IPS-NIHi7 (cell line): ENCODE measurements at regions not wholly inside any gene's neighbourhood (a gene's known extent, or its start where the extent isn't known, plus 50 kb on each side); places are given as distances from the start of the nearest gene placed in this dataset.
"Not testable (repeated sequence)": the region's sequence is repeated elsewhere in the genome, so short reads cannot be mapped to it uniquely, and the experiment has no call there.

ENCODE experiments used
- DNase-seq: peaks from one replicate; pipeline ENCODE4 v3.0.0; 2012; ENCODE audit warnings: mixed read lengths; ENCODE audit errors: extremely low spot score

DNA sequence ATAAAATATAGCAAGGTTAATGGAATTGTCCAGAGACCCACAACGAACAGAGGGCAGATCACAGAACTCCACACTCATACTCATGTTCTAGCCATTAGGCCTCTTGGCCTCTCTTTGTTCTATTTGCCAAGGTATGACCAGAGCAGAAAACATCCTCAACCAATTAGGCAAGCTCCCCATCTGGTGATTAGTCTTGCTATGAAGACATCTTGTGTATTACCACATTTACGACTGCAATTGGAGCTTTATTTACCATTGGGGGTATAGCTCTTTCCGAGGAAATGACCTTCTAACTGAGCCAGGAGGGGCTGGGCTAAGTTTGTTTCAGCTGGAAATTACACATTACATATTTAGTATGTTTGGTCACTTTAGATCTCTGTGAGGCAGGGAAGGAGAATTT is 593.9 kb downstream of the CD109 start:
- DNase-seq = no peak

GRCh38 chr6:74287932-74288331 is 591.9 kb downstream of the CD109 start:
- DNase-seq = no peak

GRCh38 chr6:74287441-74287840 is 591.4 kb downstream of the CD109 start:
- DNase-seq = no peak

GRCh38 chr6:74284284-74284683 is 588.3 kb downstream of the CD109 start:
- DNase-seq = no peak

GRCh38 chr6:74283532-74283931 is 587.5 kb downstream of the CD109 start:
- peak; percentile 24 for DNase-seq

GRCh38 chr6:74282143-74282689 is 586.2 kb downstream of the CD109 start:
- no peak for DNase-seq

- DNase-seq = peak; percentile 14
Observed at GRCh38 chr6:74280130-74280692, 584.2 kb downstream of the CD109 start.

GRCh38 chr6:74277777-74278186 is 581.8 kb downstream of the CD109 start:
- DNase-seq = no peak

DNA sequence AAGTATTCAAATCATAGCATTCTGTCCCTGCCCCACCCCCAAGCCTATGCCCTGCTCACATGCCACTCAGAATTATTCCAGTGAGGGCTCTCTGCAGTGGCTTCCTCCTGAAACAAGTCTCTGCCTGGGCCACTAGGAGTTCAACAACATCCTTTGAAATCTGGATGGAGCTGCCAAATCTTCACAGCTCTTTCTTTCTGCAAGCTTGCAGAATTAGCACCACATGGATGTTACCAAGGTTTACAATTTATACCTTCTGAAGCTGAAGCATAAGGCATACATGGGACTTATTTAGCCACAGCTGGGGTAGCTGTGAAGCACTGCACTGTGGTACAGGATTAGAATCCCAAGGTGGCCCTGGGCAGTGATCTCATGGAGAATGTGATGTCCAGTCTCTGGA is 577.5 kb downstream of the CD109 start:
- DNase-seq = no peak

DNA sequence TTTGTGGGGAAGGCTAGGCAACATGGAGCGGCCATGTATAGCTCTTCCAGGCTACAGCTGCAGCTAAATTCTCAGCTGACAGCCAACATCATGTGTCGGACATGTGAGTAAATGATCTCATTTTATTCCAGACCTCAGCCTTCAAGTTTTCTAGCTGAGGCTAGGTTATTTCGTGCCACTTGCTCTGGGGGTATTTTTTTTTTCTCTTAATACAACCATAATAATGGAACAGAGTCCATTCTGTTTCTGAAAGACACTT is 573.5 kb downstream of the CD109 start:
- DNase-seq = no peak

DNA sequence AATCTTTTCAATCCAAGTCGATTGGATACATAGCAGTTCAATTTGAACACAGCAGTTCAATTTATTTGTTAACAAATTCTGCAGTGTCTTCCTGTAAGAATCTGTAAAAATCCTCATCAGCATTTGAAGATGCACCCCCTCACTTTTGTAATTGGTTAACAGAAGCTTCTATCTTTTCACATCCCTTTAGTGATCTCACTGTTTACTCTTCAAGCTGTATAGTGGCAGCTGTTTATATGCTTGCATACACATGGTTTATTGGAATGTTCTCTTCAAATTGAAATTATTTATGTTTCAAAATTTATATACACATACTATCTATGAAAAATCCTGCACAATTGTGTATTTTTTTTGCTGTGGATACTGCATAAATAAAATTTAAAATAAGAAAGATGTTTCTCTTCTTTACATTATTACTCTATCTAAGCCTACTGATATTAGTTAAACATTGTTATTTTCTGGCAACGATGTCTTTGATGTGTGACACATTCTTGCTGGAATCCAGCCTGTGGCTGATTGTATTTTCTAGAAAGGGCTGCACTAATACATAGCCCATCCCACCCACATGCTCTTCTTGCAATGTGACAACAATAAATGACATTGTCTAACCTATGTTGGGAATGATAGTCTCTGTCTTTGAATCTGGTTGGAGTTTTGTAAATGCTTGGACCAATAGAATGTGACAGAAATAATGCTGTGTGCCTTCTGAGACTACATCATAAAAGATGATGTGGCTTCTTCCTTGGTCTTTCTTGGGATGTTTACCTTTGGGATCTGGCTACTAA is 573.0 kb downstream of the CD109 start:
- DNase-seq = no peak

- DNase-seq = no peak
Observed at GRCh38 chr6:74259981-74260380, 564.0 kb downstream of the CD109 start.

DNA sequence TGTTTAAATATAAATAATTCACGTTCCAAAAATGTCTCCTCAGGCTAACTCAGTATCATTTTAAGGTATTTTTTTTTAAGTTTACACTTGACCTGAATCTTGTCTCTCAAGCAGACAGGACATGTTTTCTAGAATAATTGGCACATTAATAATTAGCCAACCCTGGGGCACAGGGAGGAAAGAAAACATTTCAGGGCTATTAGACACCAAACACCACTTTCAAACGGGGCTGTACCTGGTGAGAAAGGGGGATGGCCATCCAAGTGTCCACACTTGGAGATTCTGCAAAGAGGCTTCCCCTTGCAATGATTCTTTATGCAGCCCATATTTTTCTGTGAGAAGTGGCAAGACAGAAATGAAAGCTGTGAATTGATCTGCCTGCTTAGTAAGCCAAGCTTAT is 560.8 kb downstream of the CD109 start:
- DNase-seq = no peak

DNA sequence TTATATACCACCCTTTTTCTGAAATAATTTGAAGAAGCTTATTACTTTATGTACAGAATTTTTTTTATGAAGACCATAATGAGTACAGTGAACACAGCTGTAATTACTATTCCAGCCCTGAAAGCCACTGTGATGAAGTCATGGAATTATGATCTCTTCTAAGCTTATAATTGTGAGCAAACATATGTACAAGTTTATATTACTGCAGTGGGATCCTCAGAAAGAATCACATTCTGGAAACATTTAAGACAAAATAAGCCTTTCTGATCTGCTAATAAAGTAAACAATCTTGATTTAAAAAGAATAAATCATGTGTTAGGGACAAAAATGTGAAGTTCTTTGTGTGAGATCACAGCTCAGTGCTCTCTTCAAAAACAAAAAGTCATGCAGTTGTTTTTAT is 560.4 kb downstream of the CD109 start:
- no peak for DNase-seq

DNA sequence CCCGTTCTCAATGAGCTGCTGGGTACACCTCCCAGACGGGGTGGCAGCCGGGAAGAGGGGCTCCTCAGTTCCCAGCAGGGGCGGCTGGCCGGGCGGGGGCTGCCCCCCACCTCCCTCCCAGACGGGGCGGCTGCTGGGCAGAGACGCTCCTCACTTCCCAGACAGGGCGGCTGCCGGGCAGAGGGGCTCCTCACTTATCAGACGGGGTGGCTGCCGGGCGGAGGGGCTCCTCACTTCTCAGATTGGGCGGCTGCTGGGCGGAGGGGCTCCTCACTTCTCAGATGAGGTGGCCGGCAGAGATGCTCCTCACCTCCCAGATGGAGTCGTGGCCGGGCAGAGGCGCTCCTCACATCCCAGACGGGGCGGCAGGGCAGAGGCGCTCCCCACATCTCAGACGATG is 559.0 kb downstream of the CD109 start:
- not testable (repeated sequence) for DNase-seq

DNA sequence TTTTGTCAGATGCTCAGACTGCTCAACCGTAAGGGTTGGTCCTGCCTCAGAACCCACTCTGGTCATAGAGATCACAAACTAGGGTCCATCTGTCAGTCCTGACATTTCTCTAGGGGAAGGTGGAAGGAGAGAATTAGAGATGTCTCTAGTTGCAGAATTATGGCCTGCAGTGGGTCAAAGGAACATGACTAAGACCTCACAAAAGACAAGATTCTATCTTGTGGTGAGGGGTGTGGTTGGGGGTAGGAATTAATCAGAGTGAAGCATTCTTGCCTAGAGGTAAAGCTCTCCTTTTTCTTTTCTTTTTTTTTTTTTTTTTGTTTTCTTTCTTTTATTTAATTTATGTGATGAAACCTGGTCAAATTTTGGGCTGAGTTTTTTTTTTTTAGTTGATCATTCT is 558.1 kb downstream of the CD109 start:
- not testable (repeated sequence) for DNase-seq

DNA sequence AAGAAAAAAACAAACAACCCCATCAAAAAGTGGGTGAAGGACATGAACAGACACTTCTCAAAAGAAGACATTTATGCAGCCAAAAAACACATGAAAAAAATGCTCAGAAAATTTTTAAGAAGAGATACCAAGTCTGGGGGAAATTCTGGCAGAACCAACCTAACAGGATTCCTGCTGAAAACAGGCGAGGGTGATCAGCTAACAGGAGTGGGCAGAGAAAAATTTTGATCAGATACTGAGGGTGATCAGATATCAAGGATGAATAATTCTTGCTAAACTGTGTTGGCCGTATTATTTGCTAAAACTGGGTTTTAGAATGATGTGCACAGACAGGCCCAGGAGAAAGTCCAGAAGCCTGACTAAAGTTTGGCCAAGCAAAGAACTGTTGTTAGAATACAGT is 557.3 kb downstream of the CD109 start:
- no peak for DNase-seq

DNA sequence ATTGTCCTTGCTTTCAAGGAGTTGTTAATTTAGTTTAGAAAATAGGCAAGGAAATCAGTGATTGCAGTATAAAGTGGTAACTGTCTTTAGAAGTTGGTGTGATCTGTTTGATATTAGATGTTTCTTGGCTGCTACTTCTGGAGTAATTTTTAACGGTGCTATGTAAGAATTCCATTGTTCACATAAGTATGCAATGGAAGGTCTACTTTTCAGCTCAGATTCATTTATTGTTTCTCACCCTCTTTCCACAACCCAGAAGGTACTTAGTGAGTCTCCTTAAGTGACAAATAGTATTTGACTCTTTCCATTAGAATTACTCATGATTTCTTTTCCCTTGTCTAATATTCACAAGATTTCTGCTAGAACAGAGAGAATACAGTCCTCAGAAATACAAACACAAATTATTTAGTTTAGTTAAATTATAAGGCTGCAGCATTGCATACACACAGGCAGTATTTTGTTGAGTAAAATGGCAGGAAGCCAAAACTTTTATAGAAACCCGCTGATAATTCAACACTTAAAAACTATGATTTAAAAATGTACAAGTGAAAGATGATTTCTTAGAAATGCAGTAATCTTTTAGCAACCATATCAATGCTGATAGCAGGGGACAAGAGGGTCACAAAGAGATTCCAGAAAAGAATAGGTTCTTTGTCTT is 554.3 kb downstream of the CD109 start:
- no peak for DNase-seq

DNA sequence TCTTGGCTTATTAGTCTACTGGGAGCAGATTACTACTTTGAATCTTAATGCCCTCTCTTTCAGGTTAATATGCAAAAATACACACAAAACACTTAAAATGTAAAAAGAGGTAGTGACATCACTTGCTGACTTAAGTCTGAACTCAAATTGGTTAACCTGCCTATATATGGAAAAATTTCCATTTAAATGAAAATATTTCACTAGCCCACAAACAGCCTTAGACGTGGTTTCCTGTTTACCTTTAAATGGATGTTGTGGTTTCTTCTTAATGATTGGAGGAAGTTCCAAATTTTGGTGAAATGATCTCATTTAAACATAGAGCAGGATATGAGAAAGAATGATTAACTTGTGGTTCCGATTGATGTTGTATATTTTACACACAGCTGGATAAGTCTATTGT is 553.7 kb downstream of the CD109 start:
- no peak for DNase-seq

DNA sequence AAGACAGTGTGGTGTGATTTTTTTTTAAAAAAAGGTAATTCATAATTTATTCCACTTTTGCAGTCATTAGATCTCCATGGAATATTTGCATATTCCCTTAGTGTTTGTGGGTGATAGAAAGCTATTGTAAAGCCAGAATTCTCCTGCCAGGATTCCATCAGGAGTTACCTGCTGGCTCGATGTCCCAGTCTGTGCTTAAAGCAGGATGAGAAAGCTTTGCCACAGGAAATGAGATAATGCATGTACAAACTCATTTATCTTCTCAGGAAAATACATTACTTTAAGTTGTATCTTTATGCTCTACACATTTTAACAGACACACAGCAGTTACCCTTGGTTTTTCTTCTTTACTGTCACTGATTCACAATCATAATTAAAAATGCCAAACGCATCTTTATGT is 553.0 kb downstream of the CD109 start:
- DNase-seq = no peak

DNA sequence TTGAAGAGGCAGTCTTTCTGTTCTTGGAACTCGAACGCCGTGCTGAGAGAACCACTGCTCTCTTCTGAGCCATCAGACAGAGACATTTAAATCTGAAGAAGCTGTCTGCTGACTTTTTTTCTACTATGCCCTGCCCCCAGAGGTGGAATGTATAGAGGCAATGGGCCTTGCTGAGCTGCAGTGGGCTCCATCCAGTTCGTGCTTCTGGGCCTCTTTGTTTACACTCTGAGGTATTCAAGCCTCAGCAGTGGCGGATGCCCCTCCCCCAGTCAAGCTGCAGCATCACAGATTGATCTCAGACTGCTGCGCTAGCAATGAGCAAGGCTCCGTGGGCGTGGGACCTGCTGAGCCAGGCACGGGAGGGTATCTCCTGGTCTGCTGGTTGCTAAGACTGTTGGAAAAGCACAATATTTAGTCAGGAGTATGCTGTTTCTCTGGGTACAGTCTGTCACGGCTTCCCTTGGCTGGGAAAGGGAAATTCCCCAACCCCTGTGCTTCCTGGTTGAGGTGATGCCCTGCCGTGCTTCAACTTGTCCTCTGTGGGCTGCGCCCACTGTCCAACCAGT is 526.8 kb downstream of the CD109 start:
- DNase-seq = peak; percentile 30

DNA sequence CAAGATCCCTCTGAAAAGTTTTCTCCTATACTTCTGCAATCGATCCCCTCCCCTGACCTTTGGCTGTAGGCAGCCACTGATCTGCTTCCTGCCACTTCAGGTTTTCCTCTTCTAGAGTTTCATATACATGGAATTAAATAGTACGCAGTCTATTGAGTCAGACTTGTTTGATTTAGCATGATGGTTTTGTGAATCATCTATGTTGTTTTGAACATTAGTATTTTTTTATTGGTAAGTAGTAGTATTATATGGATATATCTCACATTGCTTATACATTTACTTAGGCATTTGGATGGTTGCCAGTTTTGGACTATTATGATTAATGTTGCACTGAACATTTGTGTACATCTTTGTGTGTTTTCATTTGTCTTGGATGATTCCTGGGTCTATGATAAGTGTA is 518.0 kb downstream of the CD109 start:
- no peak for DNase-seq

DNA sequence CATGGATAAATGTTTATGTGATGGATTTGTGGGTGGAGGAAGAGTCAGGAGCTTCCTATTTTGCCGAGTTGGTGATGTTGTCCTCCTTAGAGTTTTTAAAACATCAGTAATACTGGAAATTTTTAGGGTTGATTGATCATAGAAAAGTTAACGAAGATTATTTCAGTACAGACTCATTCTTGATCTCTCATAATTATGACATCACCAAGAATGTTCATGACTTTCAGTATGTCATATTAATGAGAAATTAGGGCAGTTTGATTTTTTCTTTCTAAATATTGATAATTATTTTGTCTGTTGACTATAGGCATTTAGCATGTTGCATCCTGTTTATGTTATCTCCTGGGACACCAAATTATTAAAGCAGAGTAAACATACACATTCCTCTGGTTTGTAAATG is 512.2 kb downstream of the CD109 start:
- DNase-seq = no peak
